HG03196 (cell line): ENCODE measurements at regions not wholly inside any gene's neighbourhood (a gene's known extent, or its start where the extent isn't known, plus 50 kb on each side); places are given as distances from the start of the nearest gene placed in this dataset.
"Not testable (repeated sequence)": the region's sequence is repeated elsewhere in the genome, so short reads cannot be mapped to it uniquely, and the experiment has no call there.

Experiments
- ATAC-seq: cut with Tn5 transposase; IDR thresholded peaks from one replicate; pipeline ENCODE4 v1.9.1; 2021; ENCODE audit not compliant: unreplicated experiment

DNA sequence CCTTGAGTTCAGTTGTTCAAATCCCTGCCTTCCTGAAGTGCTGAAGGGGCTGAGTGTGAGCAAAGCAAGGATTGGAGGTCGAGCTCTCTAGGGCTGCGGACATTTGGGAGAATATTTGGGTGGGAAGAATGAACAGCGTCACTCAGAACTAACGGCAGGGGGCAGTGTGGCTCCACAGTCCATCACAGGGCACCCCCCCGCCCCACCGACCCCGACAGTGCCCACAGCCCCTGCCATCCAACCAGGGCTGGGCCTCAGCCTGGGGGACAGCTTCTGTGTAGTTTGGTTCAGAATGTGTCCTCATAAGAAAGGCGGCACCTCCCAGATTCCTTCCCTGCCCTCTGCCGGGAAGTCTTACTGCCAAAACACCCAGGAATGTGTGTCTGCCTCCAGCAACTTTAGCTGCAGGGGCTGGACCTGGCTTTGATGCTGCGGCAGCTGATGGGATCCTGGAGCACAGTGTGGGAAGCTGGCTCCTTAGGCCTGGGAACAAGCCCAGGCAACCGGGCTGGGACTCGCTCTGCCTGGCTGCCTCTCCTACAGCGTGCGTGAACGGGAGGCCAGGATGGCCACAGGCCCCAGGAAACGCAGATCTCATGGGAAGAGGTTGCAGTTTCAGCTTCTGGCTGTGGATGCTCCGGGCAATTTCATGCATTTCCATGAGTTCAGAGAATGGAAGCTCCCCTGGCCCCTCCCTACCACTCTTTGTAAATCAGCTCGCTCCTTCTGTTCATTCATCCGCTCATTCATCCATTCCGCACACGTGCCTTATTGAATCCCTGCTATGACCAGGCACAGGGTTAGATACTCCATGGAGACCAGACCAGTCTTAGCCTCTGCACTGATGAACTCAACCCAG, 104.9 kb upstream of the TMPRSS2 start:
- ATAC-seq, result no peak

DNA sequence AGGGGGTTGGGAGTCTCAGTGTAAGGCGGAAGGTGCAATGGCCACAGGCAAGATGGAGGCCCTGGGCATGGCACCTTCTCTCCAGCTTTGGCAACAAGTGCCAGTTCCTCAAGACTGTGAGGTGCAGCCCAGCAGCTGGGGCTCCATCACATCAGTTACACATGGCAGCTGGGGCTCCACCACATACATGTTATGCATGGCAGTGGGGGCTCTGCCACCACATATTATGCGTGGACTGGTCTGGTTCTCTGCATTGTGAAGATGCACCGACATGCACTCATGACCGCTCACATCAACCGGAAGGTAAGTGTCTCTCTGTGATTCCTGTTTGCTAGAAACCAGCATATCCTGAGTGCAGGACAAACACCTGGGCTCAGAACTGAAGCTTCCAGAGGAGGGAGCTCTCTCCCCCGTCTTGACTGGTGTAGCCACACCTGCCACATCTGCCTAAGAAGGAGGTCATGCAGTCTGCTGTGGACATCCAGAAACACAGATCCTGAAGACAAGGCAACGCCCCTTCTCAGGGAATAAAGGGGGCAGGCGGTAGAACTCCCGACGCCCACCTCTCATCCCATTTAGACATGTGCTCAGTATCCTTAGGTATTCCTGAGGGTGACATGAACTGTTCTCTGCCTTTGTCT, 104.1 kb upstream of the TMPRSS2 start:
- ATAC-seq, result no peak

DNA sequence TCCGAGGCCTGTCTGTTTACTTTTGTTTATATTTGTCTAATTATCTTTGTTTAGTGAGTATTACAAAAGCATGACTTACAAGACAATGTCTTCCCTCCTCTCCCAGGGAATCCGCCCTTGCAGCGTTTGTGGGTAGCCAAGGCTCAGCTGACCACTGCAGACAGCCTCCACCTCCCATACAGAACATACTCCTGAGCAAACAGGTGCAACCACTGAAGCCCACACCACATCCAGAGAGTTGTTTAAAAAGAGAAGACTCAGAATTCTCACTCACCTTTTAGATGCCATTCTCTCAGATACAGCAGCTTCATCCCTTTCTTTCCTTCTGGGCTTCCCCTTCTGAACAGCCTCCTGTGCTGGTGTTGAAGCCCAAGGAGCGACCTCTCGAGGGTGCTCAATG, 103.5 kb upstream of the TMPRSS2 start:
- ATAC-seq, result no peak

DNA sequence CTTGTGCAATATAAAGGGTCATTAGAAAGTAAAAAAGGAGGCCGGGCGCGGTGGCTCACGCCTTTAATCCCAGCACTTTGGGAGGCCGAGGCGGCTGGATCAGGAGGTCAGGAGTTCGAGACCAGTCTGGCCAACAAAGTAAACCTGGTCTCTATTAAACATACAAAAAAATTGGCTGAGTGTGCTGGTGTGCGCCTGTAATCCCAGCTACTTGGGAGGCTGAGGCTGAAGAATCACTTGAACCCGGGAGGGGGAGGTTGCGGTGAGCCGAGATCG, 102.8 kb upstream of the TMPRSS2 start:
- not testable (repeated sequence) for ATAC-seq

DNA sequence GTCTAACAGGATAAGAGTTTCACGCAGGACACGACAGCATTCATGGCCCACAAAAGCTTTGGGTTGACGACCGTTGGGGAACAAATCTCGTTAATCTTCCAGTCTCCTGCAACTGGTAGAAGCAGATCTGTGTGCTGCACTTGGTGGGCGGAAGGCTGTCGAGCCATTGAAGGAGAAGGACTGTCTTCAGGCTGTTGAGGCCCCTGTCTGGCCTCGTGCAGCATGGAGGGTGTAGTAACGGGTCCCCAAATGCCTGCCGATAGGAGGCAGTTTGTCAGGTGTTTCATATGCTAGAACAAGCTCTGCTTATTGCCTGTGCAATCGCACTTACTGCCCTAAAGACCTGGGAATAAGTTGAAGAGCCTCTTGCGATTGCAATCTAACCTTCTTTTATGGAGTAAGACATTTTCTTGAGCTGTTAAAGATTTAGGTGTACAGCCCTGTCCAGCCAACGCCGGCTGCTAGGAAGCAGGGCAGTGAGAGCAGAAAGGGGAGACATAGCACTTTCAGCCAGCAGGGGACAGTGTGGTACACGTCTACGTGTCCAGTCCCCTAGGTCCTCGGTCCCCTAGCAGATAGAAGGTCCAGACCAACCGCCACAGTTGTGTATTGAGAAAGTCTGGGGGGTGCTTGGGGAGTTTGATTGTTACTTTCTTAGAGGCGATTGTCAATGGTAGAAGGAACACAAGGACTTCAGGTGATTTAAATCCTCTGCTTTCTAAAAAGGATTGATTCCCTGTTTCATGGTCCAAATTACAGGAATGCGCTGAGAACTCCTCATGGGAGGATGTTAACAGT, 102.3 kb upstream of the TMPRSS2 start:
- no peak for ATAC-seq

DNA sequence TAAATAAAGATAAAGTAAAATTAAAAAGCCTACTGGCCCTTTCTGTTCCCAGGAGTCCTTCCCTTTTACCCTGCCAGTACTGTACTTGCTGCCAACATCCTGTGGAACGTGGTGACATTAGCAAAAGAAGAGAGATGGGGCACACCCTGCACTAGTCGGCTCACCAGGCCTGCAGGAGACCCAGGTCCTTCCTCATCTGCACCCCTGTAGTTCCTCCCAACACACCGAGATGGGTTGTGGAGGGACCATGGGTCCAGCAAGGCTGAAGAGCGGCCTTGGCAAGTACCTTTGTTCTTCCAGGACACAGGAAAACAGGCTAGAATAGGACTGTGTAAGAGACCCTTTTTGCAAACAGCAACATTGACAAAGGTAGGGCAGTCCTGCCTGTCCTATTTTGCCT, 98.7 kb upstream of the TMPRSS2 start:
- no peak for ATAC-seq

DNA sequence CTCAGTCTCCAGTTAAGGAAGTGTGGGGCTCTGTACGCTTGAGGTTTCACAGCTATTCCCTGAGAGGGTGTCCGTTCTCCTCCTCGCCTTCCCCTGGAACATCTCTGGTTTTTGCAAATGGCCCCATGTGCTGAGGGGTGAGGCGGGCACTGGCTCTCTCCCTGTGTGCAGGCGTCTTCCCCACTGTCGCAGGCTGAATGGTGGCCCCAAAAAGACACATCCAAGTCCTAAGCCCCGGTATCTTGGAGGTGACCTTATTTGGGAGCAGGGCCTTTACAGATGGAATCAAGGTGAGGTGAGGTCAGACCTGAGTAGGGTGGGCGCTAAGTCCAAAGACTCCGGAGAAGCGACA, 98.0 kb upstream of the TMPRSS2 start:
- ATAC-seq, result no peak

DNA sequence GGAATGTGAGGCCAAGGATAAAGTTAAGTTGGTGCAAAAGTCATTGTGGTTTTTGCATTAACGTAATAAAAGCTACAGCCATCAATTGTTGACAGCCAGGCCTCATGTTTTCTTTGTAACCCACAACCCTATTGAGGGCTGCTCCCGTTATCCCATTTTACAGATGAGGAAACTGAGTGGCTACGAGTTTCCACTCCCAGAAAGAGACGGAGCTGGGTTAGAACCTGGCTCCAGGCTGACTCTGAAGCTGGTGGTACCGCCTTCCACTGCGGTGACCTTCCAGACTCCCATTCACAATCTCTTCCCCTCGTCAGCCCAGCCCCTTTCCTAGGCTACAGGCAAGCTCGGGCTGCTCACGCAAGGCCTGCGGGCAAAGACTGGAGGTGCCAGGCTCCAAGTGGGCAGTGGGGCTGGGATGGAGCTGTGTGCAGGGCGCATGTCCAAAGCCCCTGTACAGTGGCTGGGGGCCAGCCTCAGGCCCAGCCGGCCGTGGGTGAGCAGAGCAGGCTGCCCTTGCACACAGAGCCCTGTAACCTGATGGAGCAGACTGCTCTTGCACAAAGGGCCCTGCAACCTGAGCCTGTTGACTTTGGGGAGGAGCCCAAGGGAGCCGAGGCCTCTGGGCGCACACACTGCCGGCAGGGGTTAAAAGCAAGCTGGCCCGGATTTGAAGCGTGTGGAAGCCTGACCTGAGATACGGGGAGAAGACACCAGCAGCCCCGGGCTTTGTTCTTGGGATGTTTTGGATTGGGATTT, 97.4 kb upstream of the TMPRSS2 start:
- no peak for ATAC-seq

DNA sequence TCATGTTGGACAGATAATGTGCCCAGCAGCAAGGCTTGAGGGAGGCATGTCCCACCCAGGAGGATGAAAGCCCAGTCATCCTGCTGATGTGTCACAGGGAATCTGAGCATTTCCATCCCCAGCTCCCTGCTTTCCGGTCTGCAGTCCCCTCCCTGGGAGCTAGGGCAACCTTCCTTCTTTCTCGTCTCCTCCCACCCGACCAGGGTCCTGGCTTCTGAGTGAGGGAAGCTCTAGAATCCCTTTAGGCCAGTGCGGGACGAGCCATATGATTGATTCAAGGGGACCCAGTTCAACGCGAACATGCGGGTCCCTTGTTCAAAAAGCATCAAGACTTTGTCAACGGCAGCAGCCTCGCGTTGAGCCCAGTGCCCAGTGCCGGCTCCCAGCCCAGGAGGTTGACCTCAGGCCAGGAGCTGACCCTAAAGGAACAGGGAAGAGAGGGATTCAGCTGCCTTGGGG, 96.7 kb upstream of the TMPRSS2 start:
- ATAC-seq, result no peak

DNA sequence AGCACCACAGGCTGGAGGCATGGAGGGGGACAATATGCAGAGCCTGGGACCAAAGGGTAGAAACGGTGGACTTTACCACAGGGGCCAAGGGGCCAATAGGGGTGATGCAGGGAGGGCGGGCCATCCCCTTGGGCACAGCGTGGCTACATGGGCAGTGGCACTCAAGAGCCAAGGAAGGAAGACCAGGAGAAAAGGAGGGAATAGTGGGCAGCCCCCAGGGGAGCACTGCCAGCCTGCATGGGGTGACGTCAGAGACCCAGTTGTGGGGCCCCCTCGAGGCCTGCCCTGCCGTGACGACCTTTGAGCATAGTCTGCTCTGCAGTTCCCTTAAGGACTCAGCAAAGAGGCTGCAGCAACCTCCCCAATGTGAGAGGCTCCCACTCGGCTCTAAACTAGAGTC, 95.5 kb upstream of the TMPRSS2 start:
- no peak for ATAC-seq

DNA sequence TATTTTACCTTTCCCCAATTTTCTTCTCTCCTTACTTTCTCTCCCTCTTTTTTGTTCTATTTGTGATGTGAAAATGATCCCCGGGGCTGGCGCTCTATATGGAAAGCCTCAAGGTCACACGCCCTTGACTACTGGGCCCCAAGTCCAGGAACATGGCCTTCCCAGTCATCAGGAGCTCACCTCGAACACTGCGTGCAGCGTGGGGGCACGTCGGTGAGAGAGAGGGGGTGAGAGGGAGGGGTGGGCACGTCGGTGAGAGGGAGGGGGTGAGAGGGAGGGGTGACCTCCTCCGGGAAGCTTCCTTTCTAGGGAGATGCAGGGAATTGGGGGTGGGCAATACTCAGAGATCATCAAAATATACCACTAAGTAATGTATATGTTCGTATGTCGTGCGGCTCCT, 94.6 kb upstream of the TMPRSS2 start:
- no peak for ATAC-seq

DNA sequence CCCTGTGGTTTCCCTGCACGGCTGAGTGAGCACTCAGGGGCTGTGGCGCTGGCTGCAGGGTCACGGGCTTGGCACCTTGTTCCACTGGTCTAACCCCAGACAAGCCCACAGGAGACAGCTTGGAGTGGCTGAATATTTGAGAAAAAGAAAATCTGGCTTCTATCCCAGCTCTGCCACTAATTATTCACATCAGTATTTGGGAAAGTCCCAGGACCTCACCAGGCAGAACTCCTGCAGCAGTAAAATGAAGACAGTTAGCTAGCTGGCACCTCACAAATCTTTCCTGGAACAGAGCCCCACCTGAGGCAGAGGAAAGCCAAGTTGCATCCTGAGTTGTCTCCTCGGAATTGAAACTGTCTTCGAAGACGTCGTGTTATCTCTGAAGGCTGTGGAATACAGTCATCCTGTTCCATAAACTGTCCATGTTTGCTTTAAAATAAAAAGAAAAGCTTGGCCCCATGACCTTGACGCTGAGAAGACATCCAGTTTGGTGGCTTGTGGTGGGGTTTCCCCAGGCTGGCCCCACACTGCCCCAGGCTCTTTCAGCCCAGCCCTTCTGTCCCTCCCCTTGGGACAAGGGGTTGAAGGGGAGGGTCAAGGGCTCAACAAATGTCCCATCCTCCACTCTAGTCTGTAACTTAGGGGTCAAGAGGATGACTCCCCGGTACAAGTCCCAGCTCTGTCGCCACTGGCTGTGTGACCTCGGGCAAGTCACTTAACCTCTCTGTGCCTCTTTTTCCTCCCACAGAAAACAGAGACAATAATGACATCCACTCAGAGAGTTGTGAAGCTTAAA, 93.8 kb upstream of the TMPRSS2 start:
- no peak for ATAC-seq

DNA sequence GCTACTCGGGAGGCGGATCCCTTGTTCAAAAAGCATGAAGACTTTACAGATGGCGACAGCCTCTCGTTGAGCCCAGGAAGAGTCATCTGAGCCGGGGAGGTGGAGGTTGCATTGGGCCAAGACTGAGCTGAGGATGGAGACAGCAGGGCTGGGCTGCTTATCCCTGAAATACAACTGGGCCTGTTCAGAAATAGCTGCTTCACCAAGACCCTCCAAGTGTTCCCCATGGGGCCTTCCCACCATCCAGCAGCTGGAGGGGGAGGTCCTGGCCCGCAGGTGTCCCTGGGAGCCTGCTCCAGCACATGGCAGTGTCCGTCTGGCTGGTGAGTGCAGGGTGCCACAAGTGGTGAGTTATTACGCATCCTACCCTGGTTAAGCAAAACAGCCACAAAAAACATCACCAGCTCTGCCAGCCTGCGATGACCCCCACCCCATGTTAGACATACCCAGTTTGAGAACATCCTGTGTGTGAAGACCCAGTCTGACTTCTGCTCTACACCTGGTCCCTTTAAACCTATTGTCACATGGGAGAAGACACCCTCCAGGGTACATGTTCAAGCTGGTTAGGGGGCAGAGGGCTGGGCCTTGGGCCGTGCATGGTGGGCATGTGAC, 93.1 kb upstream of the TMPRSS2 start:
- ATAC-seq, result no peak

DNA sequence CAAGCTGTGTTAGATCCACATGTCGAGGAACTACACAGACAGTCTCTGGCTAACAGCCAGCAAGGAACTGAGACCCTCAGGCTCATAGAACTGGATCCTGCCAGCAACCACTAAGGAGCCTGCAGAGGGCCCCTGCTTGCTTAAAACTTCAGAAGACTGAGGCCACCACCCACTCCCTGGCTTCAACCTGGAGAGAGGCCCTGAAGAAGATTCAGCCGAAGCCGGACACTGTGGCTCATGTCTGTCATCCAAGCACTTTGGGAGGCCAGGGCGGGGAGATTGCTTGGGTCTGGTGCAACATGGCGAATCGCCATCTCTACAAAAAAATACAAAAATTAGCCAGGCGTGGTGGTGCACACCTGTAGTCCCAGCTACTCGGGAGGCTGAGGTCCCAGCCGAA, 92.6 kb upstream of the TMPRSS2 start:
- no peak for ATAC-seq

DNA sequence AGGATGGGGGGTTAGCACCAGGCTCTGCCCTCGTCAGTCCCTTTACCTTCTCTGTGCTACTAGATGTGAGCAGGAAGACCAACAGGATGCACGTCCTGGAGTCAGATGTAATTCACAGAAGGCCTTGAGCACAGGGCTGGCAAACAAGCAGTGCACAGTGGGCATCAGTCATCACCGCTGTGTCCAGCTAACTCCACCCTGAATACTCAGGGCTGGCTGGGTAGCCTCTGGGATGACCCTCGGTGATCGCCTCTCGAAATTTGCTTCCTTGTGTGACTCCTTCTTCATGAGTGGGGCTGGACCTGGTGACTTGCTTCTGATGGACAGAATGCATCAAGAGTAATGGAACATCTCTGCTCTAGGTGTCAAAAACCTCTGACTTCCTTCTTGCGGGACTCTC, 92.2 kb upstream of the TMPRSS2 start:
- no peak for ATAC-seq

DNA sequence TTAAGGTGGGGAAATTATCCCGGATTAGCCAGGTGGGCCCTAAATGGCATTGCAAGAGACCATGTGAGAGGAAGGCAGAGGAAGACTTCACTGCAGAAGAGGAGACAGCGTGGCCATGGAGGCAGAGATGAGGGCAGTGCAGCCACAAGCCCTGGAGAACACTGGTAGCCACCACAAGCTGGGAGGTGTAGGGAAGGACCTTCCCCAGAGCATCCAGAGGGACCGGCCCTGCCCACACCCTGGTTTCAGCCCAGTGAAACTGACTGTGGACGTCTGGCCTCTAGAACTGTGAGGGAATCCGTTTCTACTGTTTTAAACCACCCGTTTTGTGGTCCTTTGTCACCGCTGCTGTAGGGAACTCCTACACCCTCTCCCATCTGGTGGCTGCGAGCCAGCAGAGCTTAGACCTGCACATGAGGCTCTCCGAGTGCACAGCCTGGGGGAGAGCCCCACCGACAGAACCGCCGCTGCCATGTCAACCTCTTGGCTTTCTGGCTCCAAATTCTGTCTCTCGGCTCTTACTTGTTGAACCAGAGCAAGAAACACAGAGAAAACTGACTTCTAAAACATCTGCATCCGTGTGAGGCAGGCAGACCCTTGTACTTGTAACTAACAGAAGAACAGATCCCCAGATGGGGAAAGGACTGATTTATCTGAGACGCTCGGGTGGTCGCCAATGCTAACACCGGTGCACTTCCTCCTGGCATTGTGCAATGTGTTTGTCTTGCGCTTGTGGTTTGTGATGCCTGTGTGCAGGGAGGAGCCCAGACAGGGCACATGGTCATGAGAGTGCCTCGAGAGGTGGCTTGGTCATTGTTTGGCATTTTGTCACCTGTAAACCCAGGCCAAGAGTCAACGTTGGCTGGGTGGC, 90.8 kb upstream of the TMPRSS2 start:
- ATAC-seq, result no peak

DNA sequence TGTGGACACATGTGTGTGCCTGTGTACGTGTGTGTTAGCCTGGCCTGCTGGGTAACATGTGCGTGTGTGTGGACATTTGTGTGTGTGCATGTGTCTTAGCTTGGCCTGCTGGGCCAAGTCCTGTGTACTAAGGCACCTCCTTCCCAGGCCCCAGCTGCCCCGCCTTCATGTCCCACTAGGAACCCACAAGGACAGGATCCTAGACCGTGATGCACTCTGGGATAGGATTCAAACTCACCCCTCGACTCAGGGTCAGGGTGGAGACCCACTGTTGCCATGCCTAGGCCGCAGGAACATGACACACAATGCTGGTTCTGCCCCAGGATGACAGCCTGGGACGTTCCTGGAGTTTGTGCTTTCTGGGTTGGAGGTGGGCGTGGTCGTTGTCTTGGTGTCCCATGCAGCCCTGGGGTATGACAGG, 89.9 kb upstream of the TMPRSS2 start:
- ATAC-seq, result no peak

DNA sequence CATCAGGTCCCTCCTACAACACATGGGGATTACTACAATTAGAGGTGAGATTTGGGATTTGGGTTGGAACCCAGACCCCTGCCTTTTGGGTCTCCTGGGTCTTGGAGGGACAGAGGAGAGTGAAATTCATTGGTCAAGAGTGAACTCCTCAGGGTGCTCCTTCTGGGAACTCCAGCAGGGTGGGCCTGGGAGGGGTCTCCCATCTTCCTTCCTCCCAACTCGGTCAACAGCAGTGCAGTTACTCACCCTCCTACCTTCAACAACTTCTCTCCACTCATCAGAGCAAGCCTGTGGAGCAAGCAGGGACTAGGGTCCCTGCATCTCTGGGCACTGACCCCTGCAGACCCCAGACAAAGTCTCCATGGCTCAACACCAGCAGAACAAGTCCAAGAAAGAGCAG, 89.3 kb upstream of the TMPRSS2 start:
- no peak for ATAC-seq

DNA sequence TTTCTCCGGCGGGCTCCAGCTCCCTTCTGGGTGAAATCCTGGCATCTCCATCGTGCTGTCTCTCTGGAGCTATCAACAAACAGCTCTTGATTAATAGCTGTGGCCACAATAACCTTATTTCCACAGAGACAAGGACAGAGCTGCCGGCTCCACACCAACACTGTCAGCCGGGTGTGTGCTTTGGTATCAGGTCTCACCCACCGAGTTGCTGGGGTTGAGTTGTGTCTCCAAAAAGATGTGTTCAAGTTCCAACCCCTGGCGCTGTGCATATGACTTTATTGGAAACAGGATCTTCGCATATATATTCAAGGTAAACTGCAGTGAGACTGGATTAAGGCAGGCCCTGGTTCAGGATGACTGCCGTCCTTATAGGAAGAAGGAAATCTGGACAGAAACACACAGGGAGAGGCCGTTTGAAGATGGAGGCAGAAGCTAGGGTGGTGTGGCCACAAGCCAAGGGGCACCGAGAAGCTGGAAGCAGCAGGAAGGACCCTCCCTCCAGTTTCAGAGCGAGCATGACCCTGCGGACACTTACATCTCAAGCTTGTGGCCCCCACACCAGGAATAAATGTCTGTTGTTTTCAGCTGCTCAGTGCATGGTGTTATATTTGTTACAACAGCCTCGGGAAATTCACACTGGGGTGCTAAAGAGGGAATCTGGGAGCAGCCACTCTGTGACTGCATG, 88.4 kb upstream of the TMPRSS2 start:
- no peak for ATAC-seq
